Left hindlimb (tissue), 1 donor: ENCODE measurements at regions not wholly inside any gene's neighbourhood (a gene's known extent, or its start where the extent isn't known, plus 50 kb on each side); places are given as distances from the start of the nearest gene placed in this dataset.

ENCODE experiments used
- DNase-seq: peaks from one replicate; pipeline ENCODE4 v3.0.0-alpha.2; 2018

DNA sequence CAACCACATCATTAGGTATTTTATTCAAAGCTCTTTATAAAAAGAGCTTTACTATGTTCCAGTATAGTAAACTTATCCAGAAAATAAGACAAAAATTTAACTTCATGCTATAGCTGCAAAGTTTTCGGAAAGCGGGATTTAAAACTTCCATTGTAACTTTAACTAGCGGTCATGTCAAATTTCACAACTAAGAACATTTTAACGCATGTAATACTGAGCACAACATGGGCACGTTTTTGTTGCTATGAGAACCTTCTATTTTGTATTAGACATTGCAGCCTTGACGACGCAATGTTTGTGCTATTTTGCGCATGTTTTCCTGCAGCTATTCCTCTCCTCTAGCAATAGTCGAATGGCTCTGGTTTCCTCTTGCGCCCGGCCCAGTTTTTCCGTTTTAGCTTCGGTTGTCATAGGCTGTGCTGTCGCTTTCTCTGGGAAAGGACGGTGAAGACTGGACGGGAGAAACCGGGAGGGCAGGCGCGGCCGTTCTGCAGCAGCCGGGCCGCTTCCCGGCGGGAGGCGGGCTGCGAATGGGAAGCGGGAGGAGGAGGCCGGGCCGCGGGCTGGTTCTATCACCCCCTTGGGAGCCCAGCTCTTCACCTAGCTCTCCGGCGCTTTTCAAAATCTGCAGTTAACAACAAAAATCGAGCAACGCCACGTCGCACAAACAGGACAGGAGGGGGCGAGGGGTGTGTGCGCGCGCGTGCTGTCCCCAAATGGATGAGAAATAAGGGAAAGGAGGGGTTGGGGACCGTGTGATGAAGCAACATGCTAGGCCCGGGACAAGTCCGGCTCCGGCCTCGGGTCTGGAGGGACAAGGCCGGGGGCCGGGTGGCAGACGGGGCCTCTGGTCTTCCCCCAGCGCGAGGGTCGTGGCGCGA, 105.3 kb upstream of the HNRNPU start:
- DNase-seq, result peak; percentile 93

DNA sequence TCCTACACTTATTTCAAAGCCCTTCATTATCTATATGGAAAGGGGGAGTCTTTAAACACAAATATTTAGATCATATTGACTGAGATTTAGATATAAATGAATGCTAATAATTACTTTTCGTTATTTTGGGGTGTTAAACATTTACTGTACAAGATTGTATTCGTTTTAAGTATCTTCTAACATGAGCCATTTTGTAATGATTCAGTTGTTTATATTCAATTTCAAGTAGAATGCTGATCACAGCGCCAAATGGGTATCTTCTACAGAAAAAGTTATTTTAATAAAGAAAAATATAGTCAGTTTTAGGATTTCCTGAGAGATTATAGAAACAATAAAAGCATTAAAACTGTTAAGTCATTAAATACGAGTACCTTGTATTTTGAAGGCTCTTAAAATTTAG, 104.5 kb upstream of the HNRNPU start:
- DNase-seq, result no peak

DNA sequence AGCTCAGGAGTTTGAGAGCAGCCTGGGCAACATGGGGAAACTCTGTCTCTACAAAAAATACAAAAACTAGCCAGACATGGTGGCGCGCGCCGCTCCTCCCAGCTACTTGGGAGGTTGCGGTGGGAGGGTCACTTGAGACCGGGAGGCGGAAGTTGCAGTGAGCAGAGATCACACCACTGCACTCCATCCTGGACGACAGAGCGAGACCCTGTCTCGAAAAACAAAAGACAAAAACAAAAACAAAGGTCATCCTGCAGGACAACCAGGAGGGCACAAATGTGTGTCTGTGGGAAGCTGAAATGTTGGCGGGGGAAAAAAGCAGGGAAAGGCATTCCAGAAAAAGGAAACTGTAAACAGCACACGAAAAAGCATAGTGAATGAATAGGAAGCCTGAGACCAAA, 104.1 kb upstream of the HNRNPU start:
- peak; percentile 44 for DNase-seq

DNA sequence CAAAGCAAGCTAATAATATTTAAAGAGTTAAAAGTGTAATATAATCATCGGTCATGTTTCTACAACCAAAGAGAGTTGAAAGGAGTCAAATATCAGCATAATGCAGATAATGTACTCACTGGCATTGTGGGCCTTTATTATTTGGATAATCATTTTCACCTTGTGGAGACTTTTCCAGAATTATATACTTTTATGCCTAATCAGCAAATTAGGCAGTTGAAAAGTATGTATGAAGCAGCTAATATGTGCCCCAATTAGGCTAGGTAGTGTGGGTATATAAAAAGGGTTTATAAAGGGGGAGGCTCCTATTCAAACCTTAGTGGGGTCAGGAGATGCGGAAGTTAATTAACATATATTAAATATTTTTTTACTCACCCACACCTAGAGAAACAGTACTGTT, 102.8 kb upstream of the HNRNPU start:
- DNase-seq, result no peak

DNA sequence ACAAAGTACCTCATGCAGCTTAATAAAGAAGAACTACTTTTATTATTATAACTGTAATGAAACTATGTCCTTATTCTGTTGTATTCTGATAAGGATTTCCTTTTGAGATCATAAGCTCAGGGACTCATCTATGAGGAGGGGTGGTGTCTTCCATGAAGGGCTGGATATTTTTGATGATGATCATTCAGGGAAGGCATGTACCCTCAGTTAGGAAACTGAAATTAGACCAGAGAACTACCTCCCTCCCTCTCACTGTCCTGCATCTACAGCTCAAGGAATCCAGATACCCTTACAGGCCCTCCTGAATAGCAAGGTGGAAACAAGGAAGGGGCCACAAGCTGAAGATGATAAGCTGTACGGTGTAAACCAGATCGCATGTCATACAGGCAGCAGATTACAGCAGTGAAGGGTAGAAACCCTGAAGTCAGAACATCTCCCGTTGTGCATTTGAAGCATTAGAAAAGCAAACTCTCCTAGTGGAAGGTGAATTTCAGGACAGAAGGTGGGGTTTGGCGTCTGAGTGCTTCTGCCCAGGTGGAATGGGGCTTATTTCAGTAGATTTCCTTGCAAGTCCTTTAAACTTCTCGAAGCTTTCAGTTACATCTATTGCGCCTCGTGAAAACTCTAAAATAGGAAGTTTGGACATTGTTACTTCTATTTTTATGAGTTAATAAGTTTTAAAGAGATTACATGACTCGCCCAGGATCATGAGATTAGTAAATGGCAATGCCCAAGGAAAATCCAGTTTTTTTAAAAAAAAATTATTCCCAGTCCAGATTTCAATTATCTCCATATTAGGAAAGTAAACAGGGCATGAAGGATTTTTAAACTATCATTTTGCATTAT, 101.1 kb upstream of the HNRNPU start:
- DNase-seq, result no peak

DNA sequence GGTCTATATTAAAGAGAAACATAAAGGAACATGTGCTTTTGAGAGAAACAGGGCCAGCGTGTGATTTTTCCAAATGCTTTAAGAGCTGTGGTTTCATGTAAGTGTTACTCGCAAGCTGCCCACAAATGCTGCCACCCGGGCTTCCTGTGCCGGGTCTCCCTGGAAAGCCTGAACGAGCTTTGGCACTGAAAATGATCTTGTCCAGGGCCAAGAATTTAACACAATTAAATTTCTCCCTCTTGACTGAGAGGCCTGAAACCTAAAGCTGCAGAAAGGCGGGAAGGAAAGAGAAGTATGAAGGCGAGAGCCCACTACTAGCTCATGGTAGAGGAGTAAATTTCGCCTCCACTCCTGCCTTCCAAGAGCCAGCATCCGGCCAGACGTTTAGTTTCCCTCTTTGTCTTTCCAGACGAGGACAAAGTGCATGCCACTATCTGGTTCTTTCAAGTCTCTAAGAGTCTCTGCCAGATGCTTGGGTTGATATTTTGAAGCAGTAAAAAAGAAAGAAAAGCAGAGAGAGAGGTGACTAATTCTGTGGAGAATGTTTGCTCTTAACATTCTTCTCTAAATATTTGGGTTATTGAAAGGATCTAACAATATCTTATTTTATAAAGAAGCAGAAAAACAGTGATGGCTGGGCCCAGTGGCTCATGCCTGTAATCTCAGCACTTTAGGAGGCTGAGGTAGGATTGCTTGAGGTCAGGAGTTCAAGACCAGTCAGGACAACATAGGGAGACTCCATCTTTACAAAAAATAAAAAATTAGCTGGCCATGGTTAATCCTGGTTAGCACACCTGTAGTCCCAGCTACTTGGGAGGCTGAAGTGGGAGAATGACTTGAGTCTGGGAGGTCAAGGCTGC, 100.0 kb upstream of the HNRNPU start:
- peak; percentile 40 for DNase-seq

DNA sequence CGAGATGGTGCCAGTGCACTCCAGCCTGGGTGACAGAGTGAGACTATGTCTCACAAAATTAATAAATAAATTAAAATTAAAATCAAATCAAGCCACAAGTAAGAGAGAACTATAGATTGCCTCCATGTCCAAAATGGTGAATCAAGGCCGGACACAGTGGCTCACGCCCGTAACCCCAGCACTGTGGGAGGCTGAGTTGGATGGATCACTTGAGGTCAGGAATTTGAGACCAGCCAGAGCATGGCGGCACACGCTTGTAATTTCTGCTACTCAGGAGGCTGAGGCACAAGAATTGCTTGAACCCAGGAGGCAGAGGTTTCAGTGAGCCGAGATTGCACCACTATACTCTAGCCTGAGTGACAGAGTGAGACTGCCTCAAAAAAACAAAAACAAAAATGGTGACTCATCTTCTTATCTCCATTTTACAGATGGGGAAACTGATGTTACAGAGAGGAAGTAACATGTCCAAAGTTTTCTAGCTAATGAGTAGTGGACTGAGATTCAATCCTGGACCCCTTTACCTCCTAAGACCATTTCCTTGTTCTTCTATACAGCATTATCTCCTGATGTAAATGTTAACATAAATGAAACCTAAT, 99.0 kb upstream of the HNRNPU start:
- no peak for DNase-seq

DNA sequence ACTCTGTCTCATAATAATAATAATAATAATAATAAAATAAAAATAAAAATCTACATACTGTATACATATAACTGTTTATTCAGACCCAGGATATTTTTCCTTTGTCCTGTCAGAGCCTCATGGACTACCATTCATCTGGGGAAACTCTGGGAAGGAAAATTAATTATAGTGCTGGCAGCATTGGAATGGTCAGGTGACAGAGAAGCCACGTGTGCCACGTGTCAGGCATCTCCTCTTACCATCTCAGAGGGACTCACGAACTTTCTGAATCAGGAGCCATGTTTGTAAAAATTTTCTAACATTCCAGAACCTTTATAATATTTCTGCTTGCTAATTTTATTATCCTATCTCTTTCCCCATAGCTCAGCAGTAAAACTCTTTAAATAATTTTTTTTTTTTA, 97.8 kb upstream of the HNRNPU start:
- no peak for DNase-seq

DNA sequence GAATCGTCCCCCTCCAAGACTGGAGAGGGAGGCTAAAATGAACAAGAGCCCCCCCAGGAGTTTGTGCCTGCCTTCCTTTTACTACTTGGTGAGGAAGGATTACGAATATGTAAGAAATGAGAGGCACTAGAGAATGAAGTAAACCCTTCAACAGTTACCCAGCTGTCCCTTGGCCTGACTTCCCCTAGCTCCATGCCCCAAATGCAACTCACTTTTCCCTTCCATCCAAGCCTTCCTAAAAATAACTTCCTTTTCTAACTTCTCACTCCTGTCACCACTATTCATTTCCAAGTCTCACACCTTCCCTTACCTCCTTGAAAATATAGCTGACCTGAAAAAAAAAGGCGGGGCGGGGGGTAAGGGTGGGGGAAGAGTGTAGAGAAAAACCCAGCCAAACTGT, 96.6 kb upstream of the HNRNPU start:
- DNase-seq, result no peak

DNA sequence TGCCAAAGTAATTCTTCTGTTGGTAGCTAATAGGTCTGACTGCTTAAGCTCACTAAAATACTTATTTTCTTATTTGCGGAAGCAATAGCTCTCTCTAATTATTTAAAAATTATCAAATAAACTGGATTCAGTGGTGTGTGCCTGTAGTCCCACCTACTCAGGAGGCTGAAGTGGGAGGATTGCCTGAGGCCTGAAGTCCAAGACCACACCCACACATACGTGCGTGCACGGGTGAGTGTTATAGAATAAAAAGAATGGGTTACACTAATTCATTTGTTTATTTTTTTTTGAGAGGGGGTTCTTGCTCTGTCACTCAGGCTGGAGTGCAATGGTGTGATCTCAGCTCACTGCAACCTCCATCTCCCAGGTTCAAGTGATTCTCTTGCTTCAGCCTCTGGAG, 94.2 kb upstream of the HNRNPU start:
- no peak for DNase-seq

DNA sequence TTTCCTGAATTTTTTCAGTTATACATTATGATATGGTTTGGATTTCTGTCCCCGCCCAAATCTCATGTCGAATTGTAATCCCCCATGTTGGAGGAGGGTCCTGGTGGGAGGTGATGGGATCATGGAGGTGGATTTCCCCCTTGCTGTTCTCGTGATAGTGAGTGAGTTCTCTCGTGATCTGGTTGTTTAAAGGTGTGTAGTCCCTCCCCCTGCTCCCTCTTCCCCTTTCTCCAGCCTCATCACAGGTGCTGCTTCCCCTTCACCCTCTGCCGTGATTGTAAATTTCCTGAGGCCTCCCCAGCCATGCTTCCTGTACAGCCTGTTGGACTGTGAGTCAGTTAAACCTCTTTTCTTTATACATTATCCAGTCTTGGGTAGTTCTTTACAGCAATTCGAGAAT, 93.2 kb upstream of the HNRNPU start:
- no peak for DNase-seq

DNA sequence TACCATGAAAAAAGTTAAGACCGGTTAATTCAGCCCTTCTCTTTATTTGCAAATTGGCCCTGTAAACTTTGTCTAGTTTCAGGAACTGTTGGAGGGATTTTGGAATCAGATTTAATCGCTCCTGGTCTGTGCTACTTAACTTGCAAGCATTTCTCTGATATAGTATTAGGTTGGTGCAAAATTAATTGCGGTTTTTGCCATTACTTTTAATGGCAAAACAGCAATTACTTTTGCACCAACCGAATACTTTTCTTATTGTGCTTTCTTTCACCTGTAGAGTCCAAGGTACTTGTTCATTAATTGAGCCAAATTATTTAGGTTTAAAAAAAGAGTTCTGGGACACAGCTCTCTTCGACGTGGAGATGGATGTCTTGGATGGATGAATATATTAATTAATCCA, 92.8 kb upstream of the HNRNPU start:
- DNase-seq, result no peak

DNA sequence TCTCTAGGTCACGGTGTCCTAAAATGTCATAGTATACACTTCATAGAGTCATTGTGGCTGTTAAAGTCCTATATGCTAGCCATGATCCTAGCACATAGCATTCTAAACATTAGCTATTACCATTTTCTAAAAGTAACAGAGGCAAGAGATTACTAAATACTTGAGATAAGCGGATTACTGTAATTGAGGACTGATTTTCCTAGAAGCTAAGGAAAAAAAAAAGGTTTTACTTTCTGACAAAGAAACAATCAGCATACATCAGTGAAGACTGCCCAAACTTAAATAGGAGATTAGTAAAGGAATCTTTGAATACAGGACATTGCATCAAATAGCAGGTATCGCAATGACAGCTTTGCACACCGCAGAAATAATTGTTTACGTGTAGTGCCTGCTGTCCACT, 91.3 kb upstream of the HNRNPU start:
- DNase-seq, result no peak

DNA sequence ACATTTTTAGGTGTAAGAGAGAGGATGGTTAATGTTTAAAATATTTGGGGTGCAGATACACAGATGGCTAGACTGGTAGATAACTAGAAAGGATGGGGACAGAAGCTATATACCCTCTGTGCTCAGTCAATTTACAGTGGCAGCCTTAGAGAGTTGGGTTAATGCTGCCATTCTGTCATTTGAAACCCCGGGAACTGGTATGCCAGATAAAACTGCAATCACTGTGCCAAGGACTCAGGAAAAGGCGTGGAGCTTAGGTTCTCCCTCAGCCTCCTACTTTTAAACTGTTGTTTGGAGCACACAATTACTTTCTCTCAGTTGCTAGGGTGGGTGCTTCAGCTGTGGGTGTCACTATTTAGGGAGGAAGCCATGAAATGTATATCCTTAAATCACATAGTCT, 90.0 kb upstream of the HNRNPU start:
- no peak for DNase-seq

DNA sequence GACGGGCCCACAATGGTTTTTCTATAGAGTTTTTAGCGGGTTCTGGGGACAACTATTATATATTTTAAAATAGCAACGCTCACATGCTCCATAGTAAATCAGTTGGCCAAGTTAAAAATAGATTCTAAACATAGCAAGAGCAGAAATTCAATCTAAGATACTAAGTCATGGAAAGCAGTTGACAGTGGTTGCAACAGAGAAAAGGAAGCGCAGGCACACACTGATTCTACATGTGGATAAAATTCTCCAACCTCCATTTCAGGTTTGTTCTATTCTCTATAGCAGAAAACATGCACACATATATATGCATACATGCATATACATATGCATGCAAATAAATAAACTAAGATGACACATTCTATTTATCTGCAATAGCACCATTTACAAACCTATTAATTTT, 89.6 kb upstream of the HNRNPU start:
- DNase-seq, result no peak

DNA sequence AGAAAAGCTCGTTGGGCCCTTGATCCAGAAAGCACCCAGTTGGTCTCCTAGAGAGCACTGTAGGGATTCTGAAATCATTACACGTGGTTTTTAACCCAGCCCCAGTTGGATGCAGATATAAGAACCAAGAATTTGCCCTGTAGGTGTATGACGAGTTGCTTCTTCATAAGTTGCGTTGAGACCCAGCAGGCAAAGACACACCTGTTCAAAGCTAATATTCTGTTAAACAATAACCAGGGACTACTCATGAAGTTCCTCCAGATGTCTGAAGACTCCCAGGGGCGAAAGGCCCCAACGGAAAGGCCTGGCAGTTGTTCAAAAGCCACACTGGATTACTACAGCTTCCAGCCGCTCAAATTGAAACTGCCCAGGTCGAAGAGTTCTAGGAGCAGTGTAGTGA, 88.6 kb upstream of the HNRNPU start:
- DNase-seq, result no peak

DNA sequence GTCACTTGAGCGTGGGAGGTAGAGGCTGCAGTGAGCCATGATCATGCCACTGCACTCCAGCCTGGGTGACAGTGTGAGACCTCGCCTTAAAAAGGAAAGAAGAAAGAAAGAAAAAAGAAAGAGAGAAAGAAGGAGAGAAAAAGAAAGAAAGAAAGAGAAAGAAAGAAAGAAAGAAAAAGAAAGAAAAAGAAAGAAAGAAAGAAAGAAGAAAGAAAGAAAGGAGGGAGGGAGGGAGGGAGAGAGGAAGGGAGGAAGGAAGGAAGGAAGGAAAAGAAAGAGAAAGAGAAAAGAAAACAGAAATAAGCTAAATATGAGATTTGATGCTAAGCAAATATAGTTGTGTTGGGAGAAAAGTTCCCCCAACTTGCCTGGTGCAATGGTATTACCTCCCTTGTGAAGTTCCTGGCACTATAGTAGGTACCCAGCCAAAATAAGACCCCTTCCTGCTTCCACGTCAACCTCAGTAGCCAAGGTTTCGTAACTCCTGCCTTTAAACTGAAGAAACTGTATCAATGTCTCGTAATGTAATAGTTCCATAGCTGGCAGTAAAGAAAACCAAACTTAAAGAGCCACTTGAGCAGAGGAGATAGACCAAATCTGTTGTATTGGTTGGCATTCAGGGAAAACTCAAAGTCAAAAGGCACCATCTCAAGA, 88.1 kb upstream of the HNRNPU start:
- no peak for DNase-seq

DNA sequence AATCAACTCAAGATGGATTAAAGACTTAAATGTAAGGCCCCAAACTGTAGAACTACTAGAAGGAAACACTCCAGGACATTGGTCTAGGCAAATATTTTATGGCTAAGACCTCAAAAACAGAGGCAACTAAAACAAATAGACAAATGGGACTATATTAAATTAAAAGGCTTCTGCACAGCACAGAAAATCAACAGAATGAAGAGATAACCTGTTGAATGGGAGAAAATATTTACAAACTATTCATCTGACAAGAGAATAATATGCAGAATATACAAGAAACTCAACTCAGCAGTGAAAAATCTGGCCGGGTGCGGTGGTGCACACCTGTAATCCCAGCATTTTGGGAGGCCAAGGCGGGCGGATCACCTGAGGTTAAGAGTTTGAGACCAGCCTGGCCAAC, 84.1 kb upstream of the HNRNPU start:
- no peak for DNase-seq

DNA sequence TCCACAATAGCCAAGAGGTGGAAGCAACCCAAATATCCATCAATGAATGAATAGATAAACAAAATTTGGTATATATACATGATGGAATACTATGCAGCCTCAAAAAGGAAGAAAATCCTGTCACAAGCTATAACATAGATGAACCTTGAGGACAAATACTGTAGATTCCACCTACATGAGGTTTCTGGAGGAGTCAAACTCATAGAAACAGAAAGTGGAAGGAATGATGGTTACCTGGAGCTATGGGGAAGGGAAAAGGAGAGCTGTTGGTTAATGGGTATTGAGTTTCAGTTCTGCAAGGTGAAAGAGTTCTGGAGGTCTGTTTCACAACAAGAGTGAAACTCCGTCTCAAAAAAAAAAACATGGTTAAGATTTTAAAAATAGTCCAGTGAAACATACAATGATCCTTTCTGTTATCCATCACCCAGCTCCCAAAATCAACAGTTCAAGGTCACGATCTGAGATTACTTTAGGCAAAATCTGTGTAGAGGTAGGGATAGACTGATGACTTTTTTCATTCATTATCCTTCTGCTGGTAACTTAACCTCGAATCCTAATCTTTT, 80.8 kb upstream of the HNRNPU start:
- DNase-seq, result no peak

DNA sequence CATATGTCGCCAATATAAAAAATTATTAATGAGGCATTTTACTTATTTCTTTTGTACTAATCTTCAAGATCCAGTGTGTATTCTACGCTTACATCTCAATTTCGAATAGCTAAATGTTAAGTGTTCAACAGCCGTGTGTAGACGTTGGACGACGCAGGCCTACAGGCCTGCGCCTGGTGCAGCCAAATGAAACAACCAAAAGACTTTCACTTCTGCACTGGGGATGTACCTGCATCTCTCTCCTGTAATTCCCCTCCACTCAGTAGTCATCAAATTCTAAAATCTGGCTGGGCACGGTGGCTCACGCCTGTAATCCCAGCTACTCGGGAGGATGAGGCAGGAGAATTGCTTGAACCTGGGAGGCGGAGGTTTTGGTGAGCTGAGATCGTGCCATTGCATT, 76.8 kb upstream of the HNRNPU start:
- DNase-seq, result no peak

DNA sequence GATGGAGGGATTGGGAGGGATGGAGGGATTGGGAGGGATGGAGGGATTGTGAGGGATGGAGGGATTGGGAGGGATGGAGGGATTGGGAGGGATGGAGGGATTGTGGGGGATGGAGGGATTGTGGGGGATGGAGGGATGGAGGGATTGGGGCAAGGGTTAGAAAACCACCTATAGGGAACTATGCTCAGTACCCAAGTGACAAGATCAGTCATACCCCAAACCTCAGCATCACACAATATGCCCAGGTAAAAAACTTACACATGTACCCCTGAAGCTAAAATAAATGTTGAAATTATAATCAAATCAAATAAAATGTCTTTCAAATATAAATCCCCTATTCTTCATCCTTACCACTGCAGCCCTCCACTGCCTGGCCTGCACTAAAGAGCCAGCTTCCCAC, 72.8 kb upstream of the HNRNPU start:
- no peak for DNase-seq
